H1 (cell line): ENCODE measurements at regions not wholly inside any gene's neighbourhood (a gene's known extent, or its start where the extent isn't known, plus 50 kb on each side); places are given as distances from the start of the nearest gene placed in this dataset.

Experiments
- CTCF ChIA-PET: fragments of 300-600 bp; sonication (Branson Sonifier 250); formaldehyde crosslinking; loops from one replicate; lab custom pipeline; 2021; ENCODE audit not compliant: partially characterized antibody; lab: Charles Lee
- POLR2A ChIA-PET: fragments of 300-600 bp; sonication (Branson Sonifier 250); formaldehyde crosslinking; loops from one replicate; lab custom pipeline; 2021; ENCODE audit warnings: inconsistent platforms; ENCODE audit not compliant: partially characterized antibody; lab: Charles Lee
- DNase-seq, 2 experiments: peaks; one replicate each; pipeline versions ENCODE4 v3.0.0 to v3.0.0-alpha.2; 2010 to 2022; ENCODE audit warnings: low spot score in 2 of 2, low read depth in 1 of 2, mixed read lengths in 1 of 2
- FAIRE-seq: peaks from 2 replicates; lab custom pipeline; 2011; peaks lifted over from hg19 to GRCh38; lab: Jason Lieb, UNC
- H2AFZ ChIP-seq: 2 replicates; pipeline ENCODE4 v1.8.1; 2012; ENCODE audit warnings: low read length, inconsistent platforms
- H2AK5ac ChIP-seq: 2 replicates; pipeline ENCODE4 v1.6.1; 2013; ENCODE audit warnings: low read depth, low read length
- H2BK120ac ChIP-seq: replicated peaks from 2 replicates; pipeline ENCODE3; 2013; ENCODE audit warnings: low read depth, low read length, inconsistent platforms
- H2BK12ac ChIP-seq: 2 replicates; pipeline ENCODE4 v1.6.1; 2013; ENCODE audit warnings: low read depth, low read length
- H2BK15ac ChIP-seq: 2 replicates; pipeline ENCODE4 v1.6.1; 2013; ENCODE audit warnings: low read length
- H2BK20ac ChIP-seq: 2 replicates; pipeline ENCODE4 v1.6.1; 2013; ENCODE audit warnings: low read length
- H2BK5ac ChIP-seq: 2 replicates; pipeline ENCODE4 v1.6.1; 2013; ENCODE audit warnings: low read depth, low read length
- H3K14ac ChIP-seq: 2 replicates; pipeline ENCODE4 v1.6.1; 2013; ENCODE audit warnings: inconsistent platforms; ENCODE audit not compliant: insufficient read length
- H3K18ac ChIP-seq: 2 replicates; pipeline ENCODE4 v1.6.1; 2013; ENCODE audit warnings: low read length; ENCODE audit errors: extremely low read depth
- H3K23ac ChIP-seq: 2 replicates; pipeline ENCODE4 v1.6.1; 2013; ENCODE audit warnings: inconsistent platforms; ENCODE audit not compliant: insufficient read length
- H3K23me2 ChIP-seq: 2 replicates; pipeline ENCODE4 v1.6.1; 2013; ENCODE audit warnings: low read depth, low read length
- H3K27ac ChIP-seq: 2 replicates; pipeline ENCODE4 v1.6.1; 2011; ENCODE audit warnings: low read depth, low read length, inconsistent platforms
- H3K27me3 ChIP-seq, 4 experiments: replicated peaks in 1 of 4; 1 replicate in 1 of 4; 2 replicates in 3 of 4; pipeline versions ENCODE4 v1.6.1 to v1.8.1; 2011 to 2013; ENCODE audit warnings: low read length in 3 of 4, mild to moderate bottlenecking in 3 of 4, inconsistent platforms in 2 of 4, mixed read lengths in 2 of 4, moderate library complexity in 1 of 4; ENCODE audit not compliant: control insufficient read depth in 3 of 4, insufficient read depth in 3 of 4; ENCODE audit errors: extremely low read depth in 1 of 4
- H3K36me3 ChIP-seq, 4 experiments: 2 replicates each; pipeline versions ENCODE4 v1.6.1 to v1.8.1; 2011 to 2013; ENCODE audit warnings: mild to moderate bottlenecking in 4 of 4, low read length in 3 of 4, moderate library complexity in 2 of 4, control low read depth in 1 of 4, inconsistent platforms in 1 of 4; ENCODE audit not compliant: insufficient read depth in 4 of 4, control insufficient read depth in 2 of 4
- H3K4ac ChIP-seq: replicated peaks from 2 replicates; pipeline ENCODE3; 2013; ENCODE audit warnings: low read length, low read depth, mixed read lengths, inconsistent platforms; ENCODE audit not compliant: insufficient read length
- H3K4me1 ChIP-seq, 4 experiments: replicated peaks in 1 of 4; 1 replicate in 1 of 4; 2 replicates in 3 of 4; pipeline versions ENCODE4 v1.6.1 to v1.8.1; 2011 to 2013; ENCODE audit warnings: low read length in 3 of 4, inconsistent platforms in 2 of 4, mixed read lengths in 1 of 4; ENCODE audit not compliant: insufficient read depth in 4 of 4, control insufficient read depth in 3 of 4
- H3K4me2 ChIP-seq, 2 experiments: 2 replicates each; pipeline versions ENCODE4 v1.6.1 to v1.8.1; 2011 to 2013; ENCODE audit warnings: low read depth in 2 of 2, low read length in 2 of 2, control low read depth in 1 of 2, inconsistent platforms in 1 of 2, mild to moderate bottlenecking in 1 of 2; ENCODE audit not compliant: insufficient read depth in 1 of 2
- H3K4me3 ChIP-seq, 4 experiments: fragments of 200-600, 300-600 bp in 1 of 4; sonication (generic), shearing (Covaris generic), sonication (Bioruptor Twin) in 1 of 4; 2 replicates each; pipeline versions ENCODE4 v1.5.1 to v1.8.1; 2011 to 2016; ENCODE audit warnings: low read length in 4 of 4, low read depth in 3 of 4, control low read depth in 2 of 4, inconsistent platforms in 2 of 4, mild to moderate bottlenecking in 2 of 4, mixed read lengths in 1 of 4, moderate library complexity in 1 of 4; ENCODE audit not compliant: insufficient read depth in 2 of 4; ENCODE audit errors: extremely low read depth in 1 of 4
- H3K56ac ChIP-seq: replicated peaks from 2 replicates; pipeline ENCODE3; 2013; ENCODE audit warnings: low read depth, mild to moderate bottlenecking, mixed read lengths, low read length, inconsistent platforms; ENCODE audit not compliant: insufficient read length
- H3K79me1 ChIP-seq: 2 replicates; pipeline ENCODE4 v1.6.1; 2013; ENCODE audit warnings: low read depth, low read length, control low read depth
- H3K79me2 ChIP-seq, 2 experiments: 2 replicates each; pipeline versions ENCODE4 v1.6.1 to v1.8.1; 2012 to 2013; ENCODE audit warnings: low read length in 2 of 2, mild to moderate bottlenecking in 2 of 2, inconsistent platforms in 1 of 2; ENCODE audit not compliant: insufficient read depth in 2 of 2, control insufficient read depth in 1 of 2
- H3K9ac ChIP-seq, 4 experiments: replicated peaks in 1 of 4; 1 replicate in 1 of 4; 2 replicates in 3 of 4; pipeline versions ENCODE4 v1.6.1 to v1.8.1; 2011 to 2013; ENCODE audit warnings: low read depth in 3 of 4, low read length in 3 of 4, control low read depth in 2 of 4, mild to moderate bottlenecking in 2 of 4, moderate library complexity in 2 of 4, inconsistent platforms in 1 of 4; ENCODE audit errors: extremely low read depth in 1 of 4
- H3K9me3 ChIP-seq, 2 experiments: 2 replicates each; pipeline versions ENCODE4 v1.6.1 to v1.8.1; 2012 to 2013; ENCODE audit warnings: mild to moderate bottlenecking in 2 of 2, moderate library complexity in 2 of 2, control low read depth in 1 of 2, inconsistent platforms in 1 of 2, low read depth in 1 of 2, low read length in 1 of 2, mixed read lengths in 1 of 2; ENCODE audit not compliant: insufficient read depth in 2 of 2
- H4K20me1 ChIP-seq, 2 experiments: replicated peaks in 1 of 2; 2 replicates each; pipeline versions ENCODE3 to v1.8.1; 2011 to 2013; ENCODE audit warnings: inconsistent platforms in 2 of 2, low read length in 2 of 2, mild to moderate bottlenecking in 1 of 2; ENCODE audit not compliant: insufficient read depth in 2 of 2, control insufficient read depth in 1 of 2
- H4K5ac ChIP-seq: 2 replicates; pipeline ENCODE4 v1.6.1; 2013; ENCODE audit warnings: low read length, low read depth, mixed read lengths, inconsistent platforms; ENCODE audit not compliant: insufficient read length
- H4K8ac ChIP-seq: 2 replicates; pipeline ENCODE4 v1.8.0; 2013; ENCODE audit warnings: mild to moderate bottlenecking, moderate library complexity, low read length, inconsistent platforms; ENCODE audit not compliant: insufficient read depth; ENCODE audit errors: extremely low read depth
- H4K91ac ChIP-seq: replicated peaks from 2 replicates; pipeline ENCODE3; 2013; ENCODE audit warnings: low read length, mixed read lengths, inconsistent platforms; ENCODE audit not compliant: insufficient read length
- BRCA1 ChIP-seq: IDR thresholded peaks from 2 replicates; pipeline ENCODE4 v1.6.1; 2012; ENCODE audit warnings: low read depth, low read length, improper control_type of control experiment
- CEBPB ChIP-seq: IDR thresholded peaks from 2 replicates; pipeline ENCODE4 v1.6.1; 2012; ENCODE audit warnings: low read depth, low read length
- EZH2 ChIP-seq: fragments of 200-600 bp; sonication (generic); IDR thresholded peaks from 2 replicates; pipeline ENCODE4 v1.7.1; 2012; ENCODE audit warnings: low read depth, mild to moderate bottlenecking, moderate library complexity, low read length, inconsistent platforms; ENCODE audit not compliant: severe bottlenecking
- GABPA ChIP-seq: IDR thresholded peaks from 2 replicates; pipeline ENCODE4 v1.6.1; 2011; ENCODE audit warnings: mild to moderate bottlenecking, low read length, moderate library complexity, borderline replicate concordance; ENCODE audit not compliant: insufficient read depth
- KDM4A ChIP-seq: IDR thresholded peaks from one replicate; pipeline ENCODE4 v1.7.1; 2012; ENCODE audit warnings: low read depth, mild to moderate bottlenecking, moderate library complexity, low read length, inconsistent platforms; ENCODE audit not compliant: severe bottlenecking
- MAFK ChIP-seq: IDR thresholded peaks from 2 replicates; pipeline ENCODE4 v1.6.1; 2012; ENCODE audit warnings: low read depth, mild to moderate bottlenecking, improper control_type of control experiment, low read length
- NRF1 ChIP-seq: IDR thresholded peaks from 2 replicates; pipeline ENCODE4 v1.6.1; 2011; ENCODE audit warnings: mild to moderate bottlenecking, low read depth, low read length, improper control_type of control experiment
- PHF8 ChIP-seq: fragments of 200-600 bp; sonication (generic); conservative IDR thresholded peaks from 2 replicates; pipeline ENCODE4 v1.7.1; 2012; ENCODE audit warnings: low read depth, mild to moderate bottlenecking, inconsistent platforms, low read length, moderate library complexity
- SIX5 ChIP-seq: IDR thresholded peaks from 2 replicates; pipeline ENCODE4 v1.6.1; 2011; ENCODE audit warnings: mild to moderate bottlenecking, low read depth, low read length
- SP4 ChIP-seq: IDR thresholded peaks from 2 replicates; pipeline ENCODE4 v1.6.1; 2012; ENCODE audit warnings: low read length, inconsistent platforms
- TAF1 ChIP-seq: IDR thresholded peaks from 2 replicates; pipeline ENCODE4 v1.6.1; 2011; ENCODE audit warnings: mild to moderate bottlenecking, low read depth, low read length
- ZNF274 ChIP-seq: IDR thresholded peaks from 2 replicates; pipeline ENCODE4 v1.7.0; 2012; ENCODE audit warnings: low read length, borderline replicate concordance; ENCODE audit errors: extremely low read depth
- WGBS, 2 experiments: shearing (Covaris generic) in 1 of 2; methylation state at CpG; one replicate each; pipeline versions ENCODE4 v1.1.6 to v1.1.7; 2013 to 2015; ENCODE audit warnings: low lambda C conversion rate in 2 of 2, mixed read lengths in 2 of 2, inconsistent platforms in 1 of 2, low coverage in 1 of 2, missing lambda C conversion rate in 1 of 2; ENCODE audit not compliant: insufficient replicate concordance in 2 of 2, insufficient coverage in 1 of 2, insufficient read length in 1 of 2; ENCODE audit errors: extremely low coverage in 1 of 2, missing lambda C conversion rate in 1 of 2; 5-methylcytosine and 5-hydroxymethylcytosine counted together
- TF ChIP-seq, protein P1 (sequence below): IDR thresholded peaks from 2 replicates; pipeline ENCODE4 v1.6.1; 2011; ENCODE audit warnings: low read depth, mild to moderate bottlenecking, low read length; ENCODE audit not compliant: insufficient read depth

DNA sequence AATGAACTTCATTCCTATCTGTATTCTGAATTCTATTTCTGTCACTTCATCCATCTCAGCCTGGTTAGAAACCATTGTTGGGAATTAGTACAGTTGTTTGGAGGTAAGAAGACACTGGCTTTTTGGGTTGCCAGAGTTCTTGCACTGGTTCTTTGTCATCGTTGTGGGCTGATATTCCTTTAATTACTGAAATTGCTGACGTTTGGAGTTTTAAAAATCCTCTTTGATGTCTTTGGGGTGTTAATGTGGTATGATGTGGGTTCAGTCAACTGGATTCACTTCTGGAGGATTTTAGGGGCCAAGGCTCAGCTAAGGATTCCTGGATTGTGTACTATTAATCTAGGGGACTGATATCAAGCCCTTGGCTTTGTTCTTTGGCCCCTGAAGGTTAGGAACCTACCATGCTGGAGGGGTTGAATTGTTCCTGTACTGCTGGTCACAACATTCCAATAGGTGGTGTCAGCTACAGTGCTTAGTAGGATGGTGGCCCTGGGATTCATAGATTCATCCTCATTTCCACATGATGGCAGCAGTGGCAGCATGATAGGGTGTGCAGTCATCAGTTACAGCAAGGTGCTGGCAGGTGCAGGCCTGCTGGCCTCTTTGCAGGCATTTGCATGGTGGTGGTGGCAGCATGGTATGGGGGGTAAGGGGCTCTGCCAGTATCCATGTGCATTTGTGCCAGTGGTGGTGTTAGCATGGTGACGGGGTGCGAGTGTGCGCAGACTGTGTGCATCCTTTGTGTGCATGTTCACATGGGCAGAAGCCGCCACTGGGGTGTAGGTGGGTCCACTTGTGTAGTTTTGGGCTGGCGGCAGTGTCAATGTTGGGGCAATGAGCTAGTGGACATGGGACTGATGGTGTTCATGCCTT is 301.3 kb downstream of the TEX13C start:
- Histone ChIP-seq H3K36me3 (no peaks in the 10 kb centered on the region), H3K4me3 (no peak overlapping the region), H3K23ac (no peak overlapping the region), H2BK12ac (no peak overlapping the region), H3K4me2 (no peak overlapping the region), H3K4ac (no peak overlapping the region), H2BK15ac (no peak overlapping the region), H4K91ac (no peak overlapping the region), H4K20me1 (no peaks in the 10 kb centered on the region), H4K5ac (no peak overlapping the region), H2BK120ac (no peak overlapping the region), H3K14ac (no peak overlapping the region), H3K9ac (no peak overlapping the region), H2BK20ac (no peak overlapping the region), H3K56ac (no peak overlapping the region), H3K27ac (no peak overlapping the region), H2AK5ac (no peak overlapping the region), H2AFZ (no peak overlapping the region), H2BK5ac (no peak overlapping the region), H3K79me1 (no peaks in the 10 kb centered on the region), H3K4me1 (no peaks in the 10 kb centered on the region), H3K18ac (no peak overlapping the region), H3K9me3 (no peaks in the 10 kb centered on the region), H3K27me3 (no peaks in the 10 kb centered on the region), H4K8ac (no peak overlapping the region), H3K79me2 (no peaks in the 10 kb centered on the region), H3K23me2 (no peaks in the 10 kb centered on the region)
- POLR2A ChIA-PET, result no interaction called here
- CTCF ChIA-PET, result interaction anchor here (0.6 kb wide), 1 partner anchor 326 kb away, joined by 4 read pairs; no protein-coding TSS in a partner anchor
- WGBS, 2 experiments, result 83% methylated on average over 5 of the region's 7 CpGs; no CpG with 5 or more reads in 1 of the 2 experiments
- FAIRE-seq (no peak), DNase-seq (no peak)
- TF ChIP-seq BRCA1, result no peak
- no peak for TF ChIP-seq NRF1
- TF ChIP-seq KDM4A, result no peak
- TF ChIP-seq GABPA, result no peak
- TF ChIP-seq SP4, result no peak
- no peak for TF ChIP-seq SIX5
- TF ChIP-seq, protein P1, sequence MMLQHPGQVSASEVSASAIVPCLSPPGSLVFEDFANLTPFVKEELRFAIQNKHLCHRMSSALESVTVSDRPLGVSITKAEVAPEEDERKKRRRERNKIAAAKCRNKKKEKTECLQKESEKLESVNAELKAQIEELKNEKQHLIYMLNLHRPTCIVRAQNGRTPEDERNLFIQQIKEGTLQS, result no peak
- TF ChIP-seq MAFK, result no peak
- TF ChIP-seq PHF8, result no peak
- no peak for TF ChIP-seq CEBPB
- no peak for TF ChIP-seq ZNF274
- TF ChIP-seq TAF1, result no peak
- no peak for TF ChIP-seq EZH2
